Activated CD4-positive, alpha-beta T cell treated with anti-CD3 and anti-CD28 coated beads, Interleukin-2, amount 10 ng/mL, durations not matched to agents 7 days and 5 days (primary cell): ENCODE measurements at regions not wholly inside any gene's neighbourhood (a gene's known extent, or its start where the extent isn't known, plus 50 kb on each side); places are given as distances from the start of the nearest gene placed in this dataset.
"Not testable (repeated sequence)": the region's sequence is repeated elsewhere in the genome, so short reads cannot be mapped to it uniquely, and the experiment has no call there.

Experiments
- CTCF ChIA-PET: fragments of 350-600 bp; sonication (Branson Sonifier 250); formaldehyde crosslinking; loops from one replicate; lab custom pipeline; 2021; ENCODE audit warnings: antibody characterized with exemption; lab: Charles Lee
- POLR2A ChIA-PET: fragments of 350-600 bp; sonication (Branson Sonifier 250); formaldehyde crosslinking; loops from one replicate; lab custom pipeline; 2021; ENCODE audit warnings: antibody characterized with exemption; lab: Charles Lee
- DNase-seq: peaks from one replicate; pipeline ENCODE4 v3.0.0-alpha.2; 2020
- H3K27ac Mint-ChIP-seq: one replicate; pipeline ENCODE4 v1.8.0; 2021; ENCODE audit warnings: mild to moderate bottlenecking, moderate library complexity, mixed read lengths
- H3K27me3 Mint-ChIP-seq: one replicate; pipeline ENCODE4 v1.8.0; 2021; ENCODE audit warnings: mixed read lengths
- H3K36me3 Mint-ChIP-seq: one replicate; pipeline ENCODE4 v1.8.0; 2021; ENCODE audit warnings: low read depth, mixed read lengths
- H3K4me1 Mint-ChIP-seq: one replicate; pipeline ENCODE4 v1.8.0; 2021; ENCODE audit warnings: mixed read lengths
- H3K4me3 Mint-ChIP-seq: one replicate; pipeline ENCODE4 v1.8.0; 2021; ENCODE audit warnings: mild to moderate bottlenecking, moderate library complexity, mixed read lengths
- H3K9me3 Mint-ChIP-seq: one replicate; pipeline ENCODE4 v1.8.0; 2021; ENCODE audit warnings: mixed read lengths

DNA sequence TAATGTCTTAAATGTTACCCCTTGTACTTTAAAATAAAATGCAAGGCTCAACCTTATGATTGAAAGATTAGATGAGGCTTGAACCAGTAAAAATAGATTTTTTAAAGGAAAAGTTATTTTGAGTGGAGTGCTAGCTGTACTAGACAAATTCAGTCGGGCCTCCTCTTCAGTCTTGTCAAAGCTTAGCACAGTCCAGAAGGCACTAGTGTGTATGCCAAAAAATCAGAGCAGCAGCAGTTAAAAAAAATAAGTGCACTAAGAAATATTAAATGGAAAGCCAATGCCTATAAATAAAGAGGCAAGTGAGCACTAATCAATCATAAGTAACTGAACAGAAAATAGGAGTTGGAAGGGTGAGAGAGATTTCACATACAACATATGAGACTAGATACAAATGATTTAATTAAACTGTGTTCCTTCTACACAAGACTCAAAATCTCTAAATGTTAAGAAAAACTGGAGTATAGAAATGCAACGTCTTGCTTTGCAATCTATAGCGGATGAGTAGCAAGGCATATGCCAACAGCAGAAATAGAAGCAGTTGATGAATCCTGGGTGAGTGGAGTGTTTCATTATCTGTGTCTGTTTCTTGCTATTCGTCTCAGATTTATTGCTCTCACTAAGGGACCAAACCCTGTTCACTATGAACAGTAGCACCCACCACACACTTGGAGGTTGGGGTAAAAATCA lies 172.1 kb downstream of the ETNK1 start:
- ChIA-PET POLR2A (no interaction called here), CTCF (no interaction called here)
- Mint-ChIP-seq H3K9me3 (no peaks in the 10 kb centered on the region), H3K27ac (no peak overlapping the region), H3K4me3 (no peak overlapping the region), H3K36me3 (no peaks in the 10 kb centered on the region), H3K4me1 (no peaks in the 10 kb centered on the region), H3K27me3 (no peaks in the 10 kb centered on the region)
- no peak for DNase-seq

DNA sequence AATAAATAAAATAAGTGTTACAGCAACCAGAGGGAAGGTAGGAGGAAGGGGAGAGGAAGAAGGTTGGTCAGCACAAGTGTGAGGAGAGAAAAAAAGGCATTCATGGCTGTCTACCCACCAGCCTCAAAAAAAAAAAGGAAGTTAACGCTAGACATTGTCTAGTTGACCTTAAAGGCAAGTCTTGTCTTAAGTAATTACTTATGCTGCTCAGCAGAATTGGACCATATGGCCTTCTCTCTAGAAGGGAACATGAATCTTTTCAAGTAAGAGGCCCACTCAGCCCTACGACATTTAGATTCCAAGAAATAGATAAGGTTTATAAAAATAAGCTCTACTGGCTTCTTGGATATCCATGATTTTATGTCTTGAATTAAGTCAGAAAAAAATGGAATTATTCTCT lies 172.7 kb downstream of the ETNK1 start:
- no peaks in the 10 kb centered on the region for H3K36me3 Mint-ChIP-seq
- ChIA-PET CTCF (no interaction called here), POLR2A (no interaction called here)
- DNase-seq, result no peak
- no peaks in the 10 kb centered on the region for H3K9me3 Mint-ChIP-seq
- no peaks in the 10 kb centered on the region for H3K27me3 Mint-ChIP-seq
- no peaks in the 10 kb centered on the region for H3K4me1 Mint-ChIP-seq
- H3K27ac Mint-ChIP-seq, result no peak overlapping the region
- no peak overlapping the region for H3K4me3 Mint-ChIP-seq

DNA sequence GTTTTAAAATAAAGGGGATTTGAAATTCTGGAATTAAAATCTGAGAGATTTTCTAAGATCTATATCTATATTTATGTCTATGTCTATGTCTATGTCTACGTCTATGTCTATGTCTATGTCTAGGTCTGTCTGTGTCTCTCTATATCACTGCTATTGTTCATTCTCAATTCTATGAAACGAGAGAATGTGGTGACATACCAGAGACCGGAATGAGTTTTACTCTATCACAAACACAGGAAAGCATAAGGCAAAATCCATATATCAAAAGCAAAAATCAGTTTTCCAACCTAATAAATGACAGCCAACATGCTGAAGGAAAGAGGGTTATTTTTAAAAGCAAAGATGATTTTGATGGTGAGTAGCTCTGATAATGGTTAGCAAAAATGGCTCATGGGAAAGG lies 173.1 kb downstream of the ETNK1 start:
- H3K4me1 Mint-ChIP-seq, result no peaks in the 10 kb centered on the region
- H3K36me3 Mint-ChIP-seq, result no peaks in the 10 kb centered on the region

DNA sequence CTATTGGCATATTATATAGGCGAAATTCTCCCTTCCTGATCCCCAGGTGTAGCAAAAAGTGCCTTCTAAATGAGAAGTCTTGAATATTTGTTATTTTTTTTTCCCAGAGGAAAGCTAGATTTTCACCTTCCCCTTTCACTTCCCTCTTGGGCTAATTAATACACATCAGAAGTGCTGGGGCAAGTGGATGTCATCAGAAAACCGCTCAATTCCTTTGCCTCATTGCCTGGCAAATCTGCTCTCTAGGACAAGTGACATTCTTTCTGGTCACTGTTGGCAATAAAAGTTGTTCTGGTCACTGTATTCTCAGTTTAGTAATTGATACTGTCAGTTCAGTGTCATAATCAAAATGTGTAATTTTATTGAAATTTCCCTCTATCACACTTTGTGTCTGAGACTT lies 174.5 kb downstream of the ETNK1 start:
- Mint-ChIP-seq H3K27me3 (no peaks in the 10 kb centered on the region), H3K27ac (no peak overlapping the region), H3K4me3 (no peak overlapping the region), H3K36me3 (no peaks in the 10 kb centered on the region), H3K4me1 (no peaks in the 10 kb centered on the region), H3K9me3 (no peaks in the 10 kb centered on the region)
- ChIA-PET CTCF (no interaction called here), POLR2A (no interaction called here)
- DNase-seq, result no peak

More for the DNA sequence above, 173.1 kb downstream of the ETNK1 start:
- no peaks in the 10 kb centered on the region for H3K9me3 Mint-ChIP-seq
- no peak overlapping the region for H3K27ac Mint-ChIP-seq
- POLR2A ChIA-PET, result no interaction called here
- H3K4me3 Mint-ChIP-seq, result no peak overlapping the region
- H3K27me3 Mint-ChIP-seq, result no peaks in the 10 kb centered on the region
- no peak for DNase-seq
- CTCF ChIA-PET, result no interaction called here

DNA sequence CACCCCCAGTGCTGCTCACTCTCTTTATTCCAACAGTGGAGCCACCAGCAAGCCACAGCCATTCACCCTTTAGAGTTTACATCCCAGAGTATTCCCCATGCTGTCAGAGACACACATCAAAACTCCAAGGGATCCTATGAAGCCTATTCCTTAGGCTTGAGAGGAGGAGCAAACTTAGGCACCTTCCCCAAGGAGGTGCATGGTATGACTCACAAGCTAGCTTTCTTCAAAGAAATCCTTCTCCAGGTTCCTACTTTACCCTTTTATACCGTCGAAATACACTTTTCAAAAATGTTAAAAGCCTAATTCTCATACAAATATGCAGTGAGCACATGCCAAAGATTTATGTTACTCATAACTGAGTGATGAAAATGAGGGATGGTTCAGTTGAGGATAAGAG lies 175.4 kb downstream of the ETNK1 start:
- no peaks in the 10 kb centered on the region for H3K36me3 Mint-ChIP-seq
- no peak overlapping the region for H3K4me3 Mint-ChIP-seq
- H3K27me3 Mint-ChIP-seq, result no peaks in the 10 kb centered on the region
- ChIA-PET POLR2A (no interaction called here), CTCF (interaction anchor here (0.6 kb wide), 1 partner anchor 220 kb away, joined by 3 read pairs; no protein-coding TSS in a partner anchor)
- no peaks in the 10 kb centered on the region for H3K9me3 Mint-ChIP-seq
- no peaks in the 10 kb centered on the region for H3K4me1 Mint-ChIP-seq
- DNase-seq, result no peak
- H3K27ac Mint-ChIP-seq, result no peak overlapping the region

DNA sequence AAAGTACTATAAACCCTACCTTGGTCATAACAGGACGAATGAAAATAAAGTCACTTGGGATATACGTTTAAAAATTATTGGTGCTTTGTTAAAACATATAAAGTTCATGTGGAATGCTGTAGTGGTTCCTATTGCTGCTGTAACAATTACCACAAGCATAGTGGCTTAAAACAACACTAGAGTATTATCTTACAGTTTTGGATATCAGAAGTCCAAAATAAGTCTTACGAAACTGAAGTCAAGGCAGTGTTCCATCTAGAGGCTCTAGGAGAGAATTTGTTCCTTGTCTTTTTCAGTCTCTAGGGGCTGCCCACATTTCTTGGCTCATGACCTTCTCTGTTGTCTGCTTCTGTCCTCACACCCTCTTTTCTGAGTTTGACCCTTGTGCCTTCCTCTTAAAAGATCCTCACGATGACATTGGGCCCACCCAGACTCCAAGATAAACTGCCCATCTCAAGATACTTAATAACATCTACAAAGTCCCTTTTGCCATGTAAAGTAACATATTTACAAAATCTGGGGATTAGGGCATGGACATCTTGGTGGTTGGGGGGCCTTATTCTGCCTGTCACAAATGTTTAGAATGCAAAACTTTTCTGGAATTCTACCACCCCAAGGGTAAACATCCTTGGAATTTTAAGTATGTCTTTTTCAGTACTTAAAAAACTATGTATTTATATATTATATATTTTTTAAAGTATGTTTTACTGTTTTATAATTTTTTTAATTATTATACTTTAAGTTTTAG lies 178.1 kb downstream of the ETNK1 start:
- Mint-ChIP-seq H3K27me3 (no peaks in the 10 kb centered on the region), H3K36me3 (no peaks in the 10 kb centered on the region), H3K4me3 (no peak overlapping the region), H3K4me1 (no peaks in the 10 kb centered on the region), H3K27ac (no peak overlapping the region), H3K9me3 (no peaks in the 10 kb centered on the region)
- no peak for DNase-seq
- CTCF ChIA-PET, result no interaction called here
- POLR2A ChIA-PET, result no interaction called here

DNA sequence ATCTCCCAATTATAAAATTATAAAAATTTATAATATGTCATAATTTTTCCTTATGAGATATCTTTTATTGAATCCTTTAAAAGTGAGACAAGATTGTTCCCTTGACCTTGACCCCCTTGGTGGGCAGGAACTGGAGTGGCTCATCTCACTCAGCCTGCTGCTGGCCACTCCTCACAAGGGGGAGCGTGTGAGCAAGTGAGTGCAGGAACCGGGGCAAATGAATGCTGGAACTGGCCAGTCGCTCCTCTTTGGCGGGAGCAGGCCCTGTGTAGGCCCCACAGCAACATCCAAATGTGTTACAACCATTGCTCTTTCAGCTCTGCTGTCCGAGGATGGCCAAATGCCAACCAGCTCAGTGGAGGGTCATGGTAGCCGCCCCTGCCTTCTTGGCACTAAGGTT lies 178.8 kb downstream of the ETNK1 start:
- Mint-ChIP-seq H3K36me3 (no peaks in the 10 kb centered on the region), H3K27ac (no peak overlapping the region), H3K4me1 (no peaks in the 10 kb centered on the region), H3K4me3 (no peak overlapping the region), H3K27me3 (no peaks in the 10 kb centered on the region), H3K9me3 (no peaks in the 10 kb centered on the region)
- ChIA-PET CTCF (no interaction called here), POLR2A (no interaction called here)
- no peak for DNase-seq

DNA sequence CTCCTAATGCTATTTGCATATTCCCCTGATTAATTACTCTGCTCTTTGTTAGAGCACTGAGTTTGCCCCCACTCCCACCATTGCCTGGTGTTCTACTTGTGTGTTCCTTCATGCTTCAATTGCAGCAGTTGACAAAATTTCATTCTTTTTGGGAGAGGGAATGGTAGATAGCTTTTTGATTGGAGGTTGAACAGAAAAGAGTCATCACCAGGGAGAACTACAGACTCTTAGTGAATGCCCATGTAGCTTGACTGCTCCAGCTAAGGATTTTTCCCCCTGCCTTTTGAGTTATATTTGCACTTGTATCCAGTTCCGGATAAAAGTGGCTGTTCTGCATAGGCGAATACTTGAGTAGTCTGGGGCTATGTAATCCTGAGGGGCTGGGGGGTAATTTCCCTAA lies 183.9 kb downstream of the ETNK1 start:
- CTCF ChIA-PET, result no interaction called here

DNA sequence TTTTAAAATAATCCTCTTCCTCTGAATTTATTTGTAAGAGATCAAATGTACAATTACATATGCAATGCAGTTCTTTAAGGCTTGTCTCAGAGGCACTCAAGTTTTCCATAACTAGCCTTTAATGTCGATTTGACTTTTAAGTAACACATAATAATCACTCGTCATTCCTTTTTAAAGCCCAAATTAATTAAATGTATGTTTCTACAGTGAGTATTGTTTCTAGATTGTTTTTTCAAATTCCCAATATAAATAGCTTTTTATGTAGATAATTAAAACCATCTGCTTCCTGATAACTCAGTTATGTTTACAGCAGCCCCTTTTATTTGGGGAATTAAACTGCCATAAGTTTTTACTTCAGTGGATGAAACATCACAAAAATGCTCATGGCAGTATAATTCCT lies 185.1 kb downstream of the ETNK1 start:
- no peaks in the 10 kb centered on the region for H3K4me1 Mint-ChIP-seq
- H3K4me3 Mint-ChIP-seq, result no peak overlapping the region
- H3K27me3 Mint-ChIP-seq, result peaks cover 1% of the 10 kb centered on the region
- CTCF ChIA-PET, result no interaction called here
- H3K9me3 Mint-ChIP-seq, result no peaks in the 10 kb centered on the region
- POLR2A ChIA-PET, result no interaction called here
- no peaks in the 10 kb centered on the region for H3K36me3 Mint-ChIP-seq
- DNase-seq, result no peak
- no peak overlapping the region for H3K27ac Mint-ChIP-seq

More for the DNA sequence above, 183.9 kb downstream of the ETNK1 start:
- Mint-ChIP-seq H3K9me3 (no peaks in the 10 kb centered on the region), H3K4me3 (no peak overlapping the region), H3K36me3 (no peaks in the 10 kb centered on the region), H3K27me3 (peaks cover 1% of the 10 kb centered on the region), H3K27ac (no peak overlapping the region), H3K4me1 (no peaks in the 10 kb centered on the region)
- POLR2A ChIA-PET, result no interaction called here
- no peak for DNase-seq

DNA sequence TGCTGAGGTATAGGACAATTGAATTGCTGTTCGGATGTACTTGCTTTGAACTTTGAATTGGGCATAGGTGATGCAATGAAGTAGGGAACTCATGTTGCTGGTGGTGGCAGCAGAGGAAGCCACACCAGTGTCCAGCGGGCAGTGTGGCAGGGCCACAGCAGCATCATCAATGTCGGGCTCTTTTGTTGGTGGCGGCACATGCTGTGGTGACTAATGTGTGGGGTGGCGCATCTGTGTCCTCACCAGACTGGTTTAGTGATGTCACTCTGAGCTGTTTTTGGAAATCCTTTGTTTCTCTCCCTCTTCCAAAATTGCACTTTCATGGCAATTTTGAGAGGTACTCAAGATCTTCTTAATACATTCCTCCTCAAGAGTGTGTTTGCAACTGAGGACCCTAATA lies 187.6 kb downstream of the ETNK1 start:
- DNase-seq, result no peak
- Mint-ChIP-seq H3K36me3 (no peaks in the 10 kb centered on the region), H3K27me3 (peaks cover 1% of the 10 kb centered on the region), H3K9me3 (no peaks in the 10 kb centered on the region), H3K4me1 (no peaks in the 10 kb centered on the region), H3K27ac (no peak overlapping the region), H3K4me3 (no peak overlapping the region)
- ChIA-PET CTCF (no interaction called here), POLR2A (no interaction called here)

DNA sequence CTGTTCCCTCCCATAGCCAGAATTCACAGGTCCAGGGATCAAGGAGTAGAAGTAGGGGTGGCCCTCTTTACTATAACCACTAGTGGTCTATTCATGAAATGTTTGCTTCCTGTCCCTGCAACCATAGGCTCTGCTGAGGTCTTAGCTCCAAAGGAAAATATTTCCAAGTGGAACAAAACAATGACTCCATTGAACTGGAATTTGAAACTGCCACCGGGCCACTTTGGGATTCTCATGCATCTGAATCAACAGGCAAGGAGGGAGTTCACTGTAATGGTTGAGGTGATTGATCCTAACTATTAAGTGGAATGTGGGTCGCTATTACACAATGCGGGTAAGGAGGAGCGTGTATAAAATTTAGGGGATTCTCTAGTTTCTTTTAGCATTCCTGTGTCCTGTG lies 197.0 kb downstream of the ETNK1 start:
- Mint-ChIP-seq H3K27ac (no peak overlapping the region), H3K9me3 (no peaks in the 10 kb centered on the region), H3K4me3 (no peak overlapping the region), H3K27me3 (no peaks in the 10 kb centered on the region), H3K4me1 (no peaks in the 10 kb centered on the region), H3K36me3 (no peaks in the 10 kb centered on the region)
- no peak for DNase-seq
- POLR2A ChIA-PET, result no interaction called here
- CTCF ChIA-PET, result no interaction called here

DNA sequence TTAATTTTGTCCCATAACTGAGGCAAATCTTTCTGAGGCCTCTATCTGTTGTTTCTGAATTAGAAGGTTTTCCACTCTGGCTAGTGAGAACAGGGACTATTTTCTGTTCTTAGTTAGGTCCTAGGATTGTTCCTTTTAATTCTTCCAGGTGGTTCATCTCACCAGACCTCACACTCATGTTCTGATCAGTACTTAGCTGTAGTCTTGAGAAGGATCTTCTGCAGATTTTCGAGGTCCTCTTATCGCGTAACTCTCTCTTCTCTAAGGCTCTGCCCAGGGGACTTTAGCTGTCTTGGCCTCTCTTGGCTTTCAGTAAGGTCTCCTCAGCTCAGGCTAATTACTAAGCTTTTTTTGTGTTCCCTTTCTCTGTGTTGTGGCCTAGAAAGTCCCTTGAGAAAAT lies 201.1 kb downstream of the ETNK1 start:
- H3K27ac Mint-ChIP-seq, result no peak overlapping the region
- H3K4me1 Mint-ChIP-seq, result no peaks in the 10 kb centered on the region
- no peak overlapping the region for H3K4me3 Mint-ChIP-seq
- H3K36me3 Mint-ChIP-seq, result no peaks in the 10 kb centered on the region
- POLR2A ChIA-PET, result no interaction called here
- CTCF ChIA-PET, result no interaction called here
- H3K27me3 Mint-ChIP-seq, result no peaks in the 10 kb centered on the region
- peaks cover 6% of the 10 kb centered on the region for H3K9me3 Mint-ChIP-seq
- DNase-seq, result no peak

DNA sequence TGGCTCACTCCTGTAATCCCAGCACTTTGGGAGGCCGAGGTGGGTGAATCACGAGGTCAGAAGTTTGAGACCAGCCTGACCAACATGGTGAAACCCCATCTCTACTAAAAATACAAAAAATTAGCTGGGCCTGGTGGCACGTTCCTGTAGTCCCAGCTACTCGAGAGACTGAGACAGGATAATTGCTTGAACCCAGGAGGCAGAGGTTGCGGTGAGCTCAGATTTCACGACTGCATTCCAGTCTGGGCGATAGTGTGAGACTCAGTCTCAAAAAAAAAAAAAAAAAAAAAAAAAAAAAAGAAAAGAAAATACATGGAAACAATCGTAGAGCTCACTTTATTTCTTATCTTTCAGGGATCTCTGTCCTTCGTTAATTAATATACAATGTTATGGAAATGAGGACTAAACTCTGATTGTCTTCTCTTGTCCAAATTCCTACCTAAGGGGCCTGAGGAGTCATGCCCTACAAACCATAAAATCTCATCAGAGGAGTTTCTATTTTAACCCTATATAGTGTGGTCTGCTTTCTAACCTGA lies 201.5 kb downstream of the ETNK1 start:
- POLR2A ChIA-PET, H3K27ac Mint-ChIP-seq, H3K9me3 Mint-ChIP-seq, H3K4me1 Mint-ChIP-seq, H3K36me3 Mint-ChIP-seq, DNase-seq, H3K4me3 Mint-ChIP-seq, CTCF ChIA-PET, H3K27me3 Mint-ChIP-seq: not testable (repeated sequence)
